ENCODE measurements at regions not wholly inside any gene's neighbourhood (a gene's known extent, or its start where the extent isn't known, plus 50 kb on each side); places are given as distances from the start of the nearest gene placed in this dataset.

DNA sequence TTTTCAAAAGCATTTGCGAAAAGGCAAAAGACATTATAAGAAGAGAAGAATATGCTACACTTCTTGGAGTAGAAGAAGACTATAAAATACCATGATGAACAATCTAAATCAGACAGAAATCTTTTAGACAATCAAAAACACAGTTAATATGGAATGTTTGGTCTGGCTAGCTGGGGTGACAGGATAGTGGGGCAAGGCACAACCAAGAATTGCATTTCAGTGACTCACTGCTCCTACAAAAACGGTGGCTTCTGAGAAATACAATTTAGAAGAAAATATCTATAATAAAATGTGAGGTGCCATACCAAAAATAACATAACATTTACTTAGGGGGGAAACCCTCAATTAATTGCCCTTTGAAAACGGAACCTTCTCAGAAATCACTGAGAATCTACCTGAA, 363.4 kb downstream of the NPR3 start:
- no peak overlapping the region for H3K27ac Mint-ChIP-seq (ENCODE audit: unreplicated experiment)
- H3K36me3 Mint-ChIP-seq (ENCODE audit: unreplicated experiment): no peaks in the 10 kb centered on the region
- no peaks in the 10 kb centered on the region for H3K27me3 Mint-ChIP-seq (ENCODE audit: unreplicated experiment)
- no peaks in the 10 kb centered on the region for H3K4me1 Mint-ChIP-seq (ENCODE audit: low read depth, unreplicated experiment)
- DNase-seq: no peak
- no peak overlapping the region for H3K4me3 Mint-ChIP-seq (ENCODE audit: unreplicated experiment)
- no peaks in the 10 kb centered on the region for H3K9me3 Mint-ChIP-seq (ENCODE audit: unreplicated experiment)
- TF ChIP-seq, protein P1, sequence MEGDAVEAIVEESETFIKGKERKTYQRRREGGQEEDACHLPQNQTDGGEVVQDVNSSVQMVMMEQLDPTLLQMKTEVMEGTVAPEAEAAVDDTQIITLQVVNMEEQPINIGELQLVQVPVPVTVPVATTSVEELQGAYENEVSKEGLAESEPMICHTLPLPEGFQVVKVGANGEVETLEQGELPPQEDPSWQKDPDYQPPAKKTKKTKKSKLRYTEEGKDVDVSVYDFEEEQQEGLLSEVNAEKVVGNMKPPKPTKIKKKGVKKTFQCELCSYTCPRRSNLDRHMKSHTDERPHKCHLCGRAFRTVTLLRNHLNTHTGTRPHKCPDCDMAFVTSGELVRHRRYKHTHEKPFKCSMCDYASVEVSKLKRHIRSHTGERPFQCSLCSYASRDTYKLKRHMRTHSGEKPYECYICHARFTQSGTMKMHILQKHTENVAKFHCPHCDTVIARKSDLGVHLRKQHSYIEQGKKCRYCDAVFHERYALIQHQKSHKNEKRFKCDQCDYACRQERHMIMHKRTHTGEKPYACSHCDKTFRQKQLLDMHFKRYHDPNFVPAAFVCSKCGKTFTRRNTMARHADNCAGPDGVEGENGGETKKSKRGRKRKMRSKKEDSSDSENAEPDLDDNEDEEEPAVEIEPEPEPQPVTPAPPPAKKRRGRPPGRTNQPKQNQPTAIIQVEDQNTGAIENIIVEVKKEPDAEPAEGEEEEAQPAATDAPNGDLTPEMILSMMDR (IDR thresholded peaks at IDR 0.05; ENCODE audit: partially characterized antibody, unreplicated experiment): no peak

DNA sequence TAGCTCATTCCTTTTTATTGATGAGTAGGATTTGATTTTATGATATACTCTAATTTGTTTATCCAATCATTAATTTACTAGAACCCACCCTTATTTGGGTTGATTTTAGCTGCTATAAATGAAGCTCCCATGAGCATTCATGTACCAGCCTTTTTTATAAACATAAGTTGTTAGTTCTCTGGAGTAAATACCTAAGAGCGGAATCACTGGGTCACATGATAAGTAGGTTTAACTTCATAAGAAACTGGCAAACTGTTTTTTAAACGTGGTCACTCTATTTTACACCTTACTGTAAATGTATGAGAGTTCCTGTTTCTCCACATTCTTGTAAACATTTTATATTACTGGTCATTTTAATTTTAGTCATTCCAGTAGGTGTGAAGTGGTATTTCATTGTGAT, 364.6 kb downstream of the NPR3 start:
- no peak for DNase-seq
- no peaks in the 10 kb centered on the region for H3K4me1 Mint-ChIP-seq (ENCODE audit: low read depth, unreplicated experiment)
- H3K27ac Mint-ChIP-seq (ENCODE audit: unreplicated experiment): no peak overlapping the region
- TF ChIP-seq, protein P1 (IDR thresholded peaks at IDR 0.05; ENCODE audit: partially characterized antibody, unreplicated experiment): no peak
- H3K27me3 Mint-ChIP-seq (ENCODE audit: unreplicated experiment): no peaks in the 10 kb centered on the region
- H3K9me3 Mint-ChIP-seq (ENCODE audit: unreplicated experiment): no peaks in the 10 kb centered on the region
- H3K36me3 Mint-ChIP-seq (ENCODE audit: unreplicated experiment): no peaks in the 10 kb centered on the region
- no peak overlapping the region for H3K4me3 Mint-ChIP-seq (ENCODE audit: unreplicated experiment)

- no peaks in the 10 kb centered on the region for H3K27me3 Mint-ChIP-seq (ENCODE audit: unreplicated experiment)
- no peaks in the 10 kb centered on the region for H3K36me3 Mint-ChIP-seq (ENCODE audit: unreplicated experiment)
- no peaks in the 10 kb centered on the region for H3K4me1 Mint-ChIP-seq (ENCODE audit: low read depth, unreplicated experiment)
- no peaks in the 10 kb centered on the region for H3K9me3 Mint-ChIP-seq (ENCODE audit: unreplicated experiment)
- TF ChIP-seq, protein P1 (IDR thresholded peaks at IDR 0.05; ENCODE audit: partially characterized antibody, unreplicated experiment): no peak
- no peak for DNase-seq
- no peak overlapping the region for H3K4me3 Mint-ChIP-seq (ENCODE audit: unreplicated experiment)
- H3K27ac Mint-ChIP-seq (ENCODE audit: unreplicated experiment): no peak overlapping the region
These were observed 361.2 kb upstream of the TARS1 start for GRCh38 chr5:33079548-33079947.

DNA sequence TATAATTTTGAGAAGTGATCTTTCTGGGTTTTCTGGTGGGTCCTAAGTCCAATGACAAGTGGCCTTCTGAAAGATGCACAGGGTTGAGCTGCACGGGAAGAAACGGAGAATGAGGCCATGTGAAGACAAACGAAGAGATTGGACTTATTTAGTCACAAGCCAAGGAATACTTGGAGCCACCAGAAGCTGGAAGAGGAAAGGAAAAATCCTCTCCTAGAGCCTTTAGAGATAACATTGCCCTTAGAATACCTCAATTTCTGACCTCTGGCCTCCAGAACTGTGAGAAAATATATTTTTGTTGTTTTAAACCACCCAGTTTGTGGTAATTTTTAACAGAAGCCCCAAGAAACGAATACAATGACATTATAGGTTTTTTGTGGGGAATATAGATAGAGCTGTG, 360.5 kb upstream of the TARS1 start:
- DNase-seq: no peak
- H3K36me3 Mint-ChIP-seq (ENCODE audit: unreplicated experiment): no peaks in the 10 kb centered on the region
- H3K4me3 Mint-ChIP-seq (ENCODE audit: unreplicated experiment): no peak overlapping the region
- H3K9me3 Mint-ChIP-seq (ENCODE audit: unreplicated experiment): no peaks in the 10 kb centered on the region
- no peak overlapping the region for H3K27ac Mint-ChIP-seq (ENCODE audit: unreplicated experiment)
- TF ChIP-seq, protein P1 (IDR thresholded peaks at IDR 0.05; ENCODE audit: partially characterized antibody, unreplicated experiment): no peak
- no peaks in the 10 kb centered on the region for H3K27me3 Mint-ChIP-seq (ENCODE audit: unreplicated experiment)
- no peaks in the 10 kb centered on the region for H3K4me1 Mint-ChIP-seq (ENCODE audit: low read depth, unreplicated experiment)

DNA sequence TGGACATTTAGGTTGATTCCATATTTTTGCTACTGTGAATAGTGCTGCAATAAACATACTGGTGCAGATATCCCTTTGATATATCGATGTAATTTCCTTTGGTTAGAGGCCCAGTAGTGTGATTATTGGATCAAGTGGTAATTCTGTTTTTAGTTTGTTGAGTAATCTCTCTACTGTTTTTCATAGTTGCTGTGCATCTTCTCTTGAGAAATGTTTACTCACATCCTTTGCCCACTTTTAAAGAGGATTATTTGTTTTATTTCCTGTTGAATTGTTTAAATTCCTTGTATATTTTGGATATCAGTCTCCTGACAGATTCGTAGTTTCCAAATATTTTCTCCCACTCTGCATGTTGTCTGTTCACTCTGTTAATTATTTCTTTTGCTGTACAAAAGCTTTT, 352.6 kb upstream of the TARS1 start:
- H3K36me3 Mint-ChIP-seq (ENCODE audit: unreplicated experiment): no peaks in the 10 kb centered on the region
- no peaks in the 10 kb centered on the region for H3K4me1 Mint-ChIP-seq (ENCODE audit: low read depth, unreplicated experiment)
- no peak for DNase-seq
- H3K27ac Mint-ChIP-seq (ENCODE audit: unreplicated experiment): no peak overlapping the region
- no peaks in the 10 kb centered on the region for H3K9me3 Mint-ChIP-seq (ENCODE audit: unreplicated experiment)
- TF ChIP-seq, protein P1 (IDR thresholded peaks at IDR 0.05; ENCODE audit: partially characterized antibody, unreplicated experiment): no peak
- no peak overlapping the region for H3K4me3 Mint-ChIP-seq (ENCODE audit: unreplicated experiment)
- H3K27me3 Mint-ChIP-seq (ENCODE audit: unreplicated experiment): no peaks in the 10 kb centered on the region
